Endothelial cell of umbilical vein (primary cell): ENCODE measurements at regions not wholly inside any gene's neighbourhood (a gene's known extent, or its start where the extent isn't known, plus 50 kb on each side); places are given as distances from the start of the nearest gene placed in this dataset.
"Not testable (repeated sequence)": the region's sequence is repeated elsewhere in the genome, so short reads cannot be mapped to it uniquely, and the experiment has no call there.

Experiments used
- BruUV-seq: library from RNA; stranded (reverse); fragments of 400-500 nt; replicated peaks from 2 replicates; lab custom pipeline; 2021; lab: Mats Ljungman, UMichigan
- CTCF ChIA-PET: fragments of 300-600, 350-600 bp; sonication (Branson Sonifier 250); formaldehyde crosslinking; loops from one replicate; lab custom pipeline; 2021; ENCODE audit warnings: antibody characterized with exemption, inconsistent platforms; lab: Charles Lee
- POLR2A ChIA-PET: fragments of 300-600, 350-600 bp; sonication (Branson Sonifier 250); formaldehyde crosslinking; loops from one replicate; lab custom pipeline; 2021; ENCODE audit warnings: antibody characterized with exemption, inconsistent platforms; lab: Charles Lee
- DNase-seq: peaks from one replicate; pipeline ENCODE4 v3.0.0-alpha.2; 2011; ENCODE audit warnings: low read depth, low spot score
- FAIRE-seq: peaks from 2 replicates; lab custom pipeline; 2011; peaks lifted over from hg19 to GRCh38; lab: Jason Lieb, UNC
- H2AFZ ChIP-seq: 2 replicates; pipeline ENCODE4 v1.6.0; 2012; ENCODE audit warnings: low read depth, low read length, control low read depth, inconsistent platforms
- H3K27ac ChIP-seq: 2 replicates; pipeline ENCODE4 v1.5.1; 2011; ENCODE audit warnings: low read depth, mild to moderate bottlenecking, control low read depth, low read length, moderate library complexity; ENCODE audit not compliant: insufficient read depth
- H3K27me3 ChIP-seq, 2 experiments: 2 replicates each; pipeline versions ENCODE4 v1.6.0 to v1.6.1; 2011; ENCODE audit warnings: low read length in 2 of 2, mixed read lengths in 1 of 2; ENCODE audit not compliant: control insufficient read depth in 2 of 2, insufficient read depth in 2 of 2
- H3K36me3 ChIP-seq, 2 experiments: 2 replicates in 1 of 2; 3 replicates in 1 of 2; pipeline ENCODE4 v1.5.1; 2011; ENCODE audit warnings: low read length in 2 of 2, mild to moderate bottlenecking in 1 of 2, moderate library complexity in 1 of 2; ENCODE audit not compliant: control insufficient read depth in 2 of 2, insufficient read depth in 2 of 2; ENCODE audit errors: extremely low read depth in 1 of 2
- H3K4me1 ChIP-seq: 3 replicates; pipeline ENCODE4 v1.5.1; 2011; ENCODE audit warnings: mild to moderate bottlenecking, low read length; ENCODE audit not compliant: control insufficient read depth, insufficient read depth; ENCODE audit errors: extremely low read depth
- H3K4me2 ChIP-seq: 2 replicates; pipeline ENCODE4 v1.6.1; 2011; ENCODE audit warnings: low read length, control low read depth, mixed read lengths; ENCODE audit not compliant: insufficient read depth
- H3K4me3 ChIP-seq, 3 experiments: fragments of 200-600 bp in 1 of 3; sonication (generic), shearing (Covaris generic) in 1 of 3; replicated peaks in 1 of 3; 2 replicates each; pipeline ENCODE4 v1.5.1; 2011 to 2016; ENCODE audit warnings: control low read depth in 3 of 3, low read length in 3 of 3, mild to moderate bottlenecking in 2 of 3, inconsistent platforms in 1 of 3, low read depth in 1 of 3, moderate library complexity in 1 of 3; ENCODE audit not compliant: insufficient read depth in 1 of 3
- H3K79me2 ChIP-seq: 2 replicates; pipeline ENCODE4 v1.6.0; 2012; ENCODE audit warnings: low read length, inconsistent platforms; ENCODE audit not compliant: control insufficient read depth, insufficient read depth
- H3K9ac ChIP-seq: replicated peaks from 2 replicates; pipeline ENCODE3; 2011; ENCODE audit warnings: low read length, control low read depth; ENCODE audit not compliant: insufficient read depth; ENCODE audit errors: extremely low read depth
- H3K9me1 ChIP-seq: replicated peaks from 3 replicates; pipeline ENCODE4 v1.6.0; 2011; ENCODE audit warnings: mild to moderate bottlenecking, low read length; ENCODE audit not compliant: control insufficient read depth, insufficient read depth; ENCODE audit errors: extremely low read depth
- H3K9me3 ChIP-seq: replicated peaks from 2 replicates; pipeline ENCODE4 v1.5.1; 2012; ENCODE audit warnings: low read length, inconsistent platforms; ENCODE audit not compliant: control insufficient read depth, insufficient read depth
- H4K20me1 ChIP-seq: replicated peaks from 2 replicates; pipeline ENCODE3; 2011; ENCODE audit warnings: mild to moderate bottlenecking, low read length; ENCODE audit not compliant: control insufficient read depth, insufficient read depth; ENCODE audit errors: extremely low read depth
- JUN ChIP-seq: IDR thresholded peaks from 2 replicates; pipeline ENCODE4 v1.6.1; 2011; ENCODE audit warnings: borderline replicate concordance, low read depth; ENCODE audit not compliant: insufficient read length, insufficient read depth
- dilution Hi-C: fragments of 300-500 bp; cut with MboI; formaldehyde crosslinking; loops from one replicate; pipeline ENCODE4 v1.15.0; 2019; ENCODE audit warnings: low sequenced_read_pairs; ENCODE audit not compliant: extremely low pct_ligation_motif_present
- intact Hi-C: fragments of 100-400 bp; cut with micrococcal nuclease; formaldehyde crosslinking; loops from one replicate; pipeline ENCODE4 v1.10.0; 2022

DNA sequence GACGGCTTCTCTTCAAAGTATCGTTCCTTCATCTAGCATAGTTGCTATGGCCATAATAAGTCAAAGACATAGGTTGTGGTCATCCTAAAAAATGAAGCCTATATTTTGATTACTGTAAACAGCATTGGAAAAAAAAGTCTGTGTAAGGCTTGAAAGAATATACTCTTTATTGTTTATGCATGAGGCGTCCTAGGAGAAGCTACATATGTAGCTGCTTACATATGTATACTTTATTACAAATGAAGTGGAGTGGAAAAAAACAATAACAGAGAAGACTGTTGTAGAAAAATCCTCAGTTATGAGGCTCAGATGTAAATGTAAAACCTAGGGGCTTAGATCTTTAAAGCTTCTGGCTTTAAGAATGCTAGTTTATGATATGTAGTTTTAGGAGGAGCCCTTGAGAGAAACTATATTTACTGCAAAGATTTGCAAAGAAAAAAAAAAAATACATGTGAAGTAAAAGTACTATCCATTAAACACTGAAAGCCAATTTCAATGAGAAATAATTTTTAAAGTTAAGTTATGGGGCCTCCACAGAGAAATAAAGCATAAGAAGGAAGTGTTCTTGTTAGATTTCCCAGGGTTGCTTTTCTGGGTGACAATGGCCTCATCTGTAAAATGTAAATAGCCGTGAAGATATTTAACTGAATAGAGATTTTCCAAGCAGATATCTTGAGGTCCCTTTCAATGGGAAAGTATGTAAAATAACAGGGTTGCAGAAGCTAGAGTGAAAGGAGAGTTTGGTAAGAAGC is 598.2 kb downstream of the TRIML1 start:
- no peak for DNase-seq
- TF ChIP-seq JUN, result no peak
- Histone ChIP-seq H4K20me1 (no peaks in the 10 kb centered on the region), H3K9me3 (no peaks in the 10 kb centered on the region), H3K4me1 (no peaks in the 10 kb centered on the region), H3K27ac (no peak overlapping the region), H3K9ac (no peak overlapping the region), H3K27me3 (no peaks in the 10 kb centered on the region), H3K36me3 (no peaks in the 10 kb centered on the region), H2AFZ (no peak overlapping the region), H3K4me2 (no peak overlapping the region), H3K9me1 (no peaks in the 10 kb centered on the region), H3K79me2 (no peaks in the 10 kb centered on the region), H3K4me3 (no peak overlapping the region)
- dilution Hi-C loops, result no loop called here
- CTCF ChIA-PET, result no interaction called here
- intact Hi-C loops, result no loop called here
- no peak for FAIRE-seq
- POLR2A ChIA-PET, result no interaction called here
- no TSS peak for BruUV-seq

DNA sequence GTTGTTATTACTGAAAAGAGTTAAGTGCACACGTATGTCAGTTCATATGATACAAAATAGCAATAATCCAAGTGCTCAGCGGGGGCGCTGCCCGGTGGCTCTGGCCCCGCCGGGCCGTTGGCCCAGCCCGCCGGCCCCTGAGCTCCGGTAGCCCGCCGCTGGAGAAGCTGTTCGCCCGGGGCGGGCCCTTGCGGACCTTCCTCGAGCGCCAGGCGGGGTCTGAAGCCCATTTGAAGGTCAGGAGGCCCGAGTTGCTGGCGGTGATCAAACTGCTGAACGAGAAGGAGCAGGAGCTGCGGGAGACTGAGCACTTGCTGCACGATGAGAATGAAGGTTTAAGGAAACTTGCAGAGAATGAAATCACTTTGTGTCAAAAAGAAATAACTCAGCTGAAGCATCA is 599.0 kb downstream of the TRIML1 start:
- BruUV-seq, result not testable (repeated sequence)
- H3K4me3 ChIP-seq, result peak overlapping the region in 1 of 3 experiments; percentile 29

DNA sequence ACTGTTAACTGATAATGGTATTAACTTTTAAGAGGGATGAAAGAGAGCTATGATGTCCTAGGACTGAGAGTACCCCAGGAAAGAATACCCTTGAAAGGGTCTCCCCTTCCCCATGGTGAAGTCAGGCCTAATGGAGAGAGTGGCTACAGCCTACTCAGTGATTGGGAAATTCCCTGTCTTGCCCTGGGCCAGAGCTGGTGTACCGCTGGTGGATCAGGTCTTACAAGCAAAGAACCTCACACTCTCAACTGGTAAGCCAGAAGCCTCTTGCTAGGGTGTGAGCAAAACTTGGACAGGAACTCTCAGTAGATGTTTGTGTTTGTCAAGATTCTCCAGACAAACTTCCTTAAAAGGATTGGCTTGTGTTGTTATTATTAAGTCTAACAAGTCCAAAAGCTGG is 600.9 kb downstream of the TRIML1 start:
- H4K20me1 ChIP-seq, H3K9ac ChIP-seq, CTCF ChIA-PET, H2AFZ ChIP-seq, H3K27ac ChIP-seq, H3K4me3 ChIP-seq, H3K9me3 ChIP-seq, H3K4me1 ChIP-seq, H3K27me3 ChIP-seq, H3K9me1 ChIP-seq, H3K4me2 ChIP-seq, intact Hi-C loops, dilution Hi-C loops, DNase-seq, BruUV-seq, POLR2A ChIA-PET, H3K79me2 ChIP-seq, H3K36me3 ChIP-seq: not testable (repeated sequence)
- peak; percentile 53 for FAIRE-seq

More for the DNA sequence above, 599.0 kb downstream of the TRIML1 start:
- CTCF ChIA-PET, H3K4me1 ChIP-seq, H3K4me2 ChIP-seq, H3K79me2 ChIP-seq, H3K9me1 ChIP-seq, H3K27ac ChIP-seq, intact Hi-C loops, DNase-seq, FAIRE-seq, dilution Hi-C loops, H4K20me1 ChIP-seq, H3K9ac ChIP-seq, H2AFZ ChIP-seq, H3K27me3 ChIP-seq, H3K36me3 ChIP-seq, H3K9me3 ChIP-seq, POLR2A ChIA-PET: not testable (repeated sequence)

DNA sequence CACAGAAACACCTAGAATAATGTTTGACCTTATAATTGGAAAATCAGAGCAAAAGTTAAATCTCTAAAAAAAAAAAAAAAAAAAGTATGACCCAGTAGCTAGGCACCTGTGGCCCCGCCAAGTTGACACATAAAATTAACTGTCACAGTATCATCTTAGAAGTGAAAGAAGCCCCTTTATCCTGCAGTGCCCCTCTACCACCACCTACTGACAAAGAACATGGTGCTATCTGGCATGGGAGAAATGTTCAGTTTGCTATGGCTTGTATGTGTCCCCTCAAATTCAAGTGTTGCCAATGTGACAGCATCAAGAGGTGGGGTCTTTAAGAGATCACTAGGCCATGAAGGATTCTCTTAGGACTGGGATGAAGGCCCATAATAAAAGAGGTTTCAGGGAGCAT is 601.5 kb downstream of the TRIML1 start:
- H3K4me1 ChIP-seq, H3K79me2 ChIP-seq, H2AFZ ChIP-seq, dilution Hi-C loops, H3K9ac ChIP-seq, CTCF ChIA-PET, H3K9me1 ChIP-seq, FAIRE-seq, H3K27me3 ChIP-seq, intact Hi-C loops, BruUV-seq, H3K4me2 ChIP-seq, H3K27ac ChIP-seq, H3K36me3 ChIP-seq, DNase-seq, H3K9me3 ChIP-seq, POLR2A ChIA-PET, H3K4me3 ChIP-seq, H4K20me1 ChIP-seq: not testable (repeated sequence)
